ENCODE measurements at regions not wholly inside any gene's neighbourhood (a gene's known extent, or its start where the extent isn't known, plus 50 kb on each side); places are given as distances from the start of the nearest gene placed in this dataset.

- Histone ChIP-seq H4K20me1 (ENCODE audit: insufficient read depth, low read length) (no peaks in the 10 kb centered on the region), H3K79me2 (ENCODE audit: insufficient read depth, low read length) (no peaks in the 10 kb centered on the region), H3K4me3 (ENCODE audit: insufficient read depth, low read depth, low read length) (no peak overlapping the region), H3K27me3 (ENCODE audit: insufficient read depth, low read length) (no peaks in the 10 kb centered on the region), H3K9ac (ENCODE audit: low read length) (no peak overlapping the region), H3K4me1 (ENCODE audit: insufficient read depth, low read length) (peaks cover 4% of the 10 kb centered on the region), H3K4me2 (ENCODE audit: low read length) (no peak overlapping the region), H3K27ac (ENCODE audit: low read depth, low read length) (no peak overlapping the region), H2AFZ (ENCODE audit: low read depth, low read length) (no peak overlapping the region), H3K36me3 (ENCODE audit: insufficient read depth, low read length) (no peaks in the 10 kb centered on the region), H3K9me3 (ENCODE audit: insufficient read depth, low read depth, low read length) (no peaks in the 10 kb centered on the region)
- Mint-ChIP-seq H3K4me3 (ENCODE audit: unreplicated experiment) (no peak overlapping the region), H3K27me3 (ENCODE audit: low read depth, unreplicated experiment) (no peaks in the 10 kb centered on the region), H3K36me3 (ENCODE audit: low read depth, unreplicated experiment) (peaks cover 2% of the 10 kb centered on the region), H3K27ac (ENCODE audit: unreplicated experiment) (no peak overlapping the region), H3K4me1 (ENCODE audit: low read depth, unreplicated experiment) (peaks cover 9% of the 10 kb centered on the region), H3K9me3 (ENCODE audit: unreplicated experiment) (no peaks in the 10 kb centered on the region)
- DNase-seq (ENCODE audit: low read depth) (no peak), FAIRE-seq (no peak)
- TF ChIP-seq EZH2 (IDR thresholded peaks at IDR 0.05; ENCODE audit: insufficient read depth, low read length) (no peak), CTCF (IDR thresholded peaks at IDR 0.05; ENCODE audit: insufficient read depth, low read depth, low read length) (no peak)
Measured at GRCh38 chr2:196288006-196288538, 116.7 kb upstream of the STK17B start.

- no peak for FAIRE-seq
- H2AFZ ChIP-seq (ENCODE audit: low read depth, low read length): no peak overlapping the region
- no peaks in the 10 kb centered on the region for H3K27me3 Mint-ChIP-seq (ENCODE audit: low read depth, unreplicated experiment)
Measured at GRCh38 chr2:196289000-196289399, 117.6 kb upstream of the STK17B start.

More at GRCh38 chr2:196289000-196289399, 117.6 kb upstream of the STK17B start:
- H4K20me1 ChIP-seq (ENCODE audit: insufficient read depth, low read length): no peaks in the 10 kb centered on the region
- Mint-ChIP-seq H3K4me3 (ENCODE audit: unreplicated experiment) (no peak overlapping the region), H3K9me3 (ENCODE audit: unreplicated experiment) (no peaks in the 10 kb centered on the region), H3K36me3 (ENCODE audit: low read depth, unreplicated experiment) (peaks cover 2% of the 10 kb centered on the region), H3K27ac (ENCODE audit: unreplicated experiment) (no peak overlapping the region), H3K4me1 (ENCODE audit: low read depth, unreplicated experiment) (peaks cover 14% of the 10 kb centered on the region)
- peaks cover 8% of the 10 kb centered on the region for H3K4me1 ChIP-seq (ENCODE audit: insufficient read depth, low read length)
- no peaks in the 10 kb centered on the region for H3K9me3 ChIP-seq (ENCODE audit: insufficient read depth, low read depth, low read length)
- DNase-seq (ENCODE audit: low read depth): no peak
- no peaks in the 10 kb centered on the region for H3K79me2 ChIP-seq (ENCODE audit: insufficient read depth, low read length)
- H3K27ac ChIP-seq (ENCODE audit: low read depth, low read length): no peak overlapping the region
- H3K9ac ChIP-seq (ENCODE audit: low read length): no peak overlapping the region
- no peaks in the 10 kb centered on the region for H3K27me3 ChIP-seq (ENCODE audit: insufficient read depth, low read length)
- no peaks in the 10 kb centered on the region for H3K36me3 ChIP-seq (ENCODE audit: insufficient read depth, low read length)
- TF ChIP-seq CTCF (IDR thresholded peaks at IDR 0.05; ENCODE audit: insufficient read depth, low read depth, low read length) (no peak), EZH2 (IDR thresholded peaks at IDR 0.05; ENCODE audit: insufficient read depth, low read length) (no peak)
- H3K4me3 ChIP-seq (ENCODE audit: insufficient read depth, low read depth, low read length): no peak overlapping the region
- no peak overlapping the region for H3K4me2 ChIP-seq (ENCODE audit: low read length)
